ENCODE measurements at regions not wholly inside any gene's neighbourhood (a gene's known extent, or its start where the extent isn't known, plus 50 kb on each side); places are given as distances from the start of the nearest gene placed in this dataset.

GRCh38 chr1:117678246-117678977 is 72.6 kb downstream of the TENT5C start:
- DNase-seq (ENCODE audit: low read depth, low spot score), result no peak

GRCh38 chr1:117679299-117679698 is 73.5 kb downstream of the TENT5C start:
- no peak overlapping the region for H3K4me3 ChIP-seq (ENCODE audit: low read length)

More at GRCh38 chr1:117678246-117678977, 72.6 kb downstream of the TENT5C start:
- no peak overlapping the region for H3K4me3 ChIP-seq (ENCODE audit: low read length)

GRCh38 chr1:117679868-117680267 is 74.0 kb downstream of the TENT5C start:
- no peak for DNase-seq (ENCODE audit: low read depth, low spot score)
- H3K4me3 ChIP-seq (ENCODE audit: low read length), result no peak overlapping the region

More at GRCh38 chr1:117679299-117679698, 73.5 kb downstream of the TENT5C start:
- no peak for DNase-seq (ENCODE audit: low read depth, low spot score)

GRCh38 chr1:117680316-117681002 is 74.6 kb downstream of the TENT5C start:
- H3K4me3 ChIP-seq (ENCODE audit: low read length), result no peak overlapping the region
- no peak for DNase-seq (ENCODE audit: low read depth, low spot score)

GRCh38 chr1:117681093-117681900 is 75.4 kb downstream of the TENT5C start:
- DNase-seq (ENCODE audit: low read depth, low spot score), result no peak
- no peak overlapping the region for H3K4me3 ChIP-seq (ENCODE audit: low read length)

- no peak overlapping the region for H3K4me3 ChIP-seq (ENCODE audit: low read length)
- DNase-seq (ENCODE audit: low read depth, low spot score), result no peak
Measured at GRCh38 chr1:117681901-117682250, 76.0 kb downstream of the TENT5C start.

GRCh38 chr1:117682372-117682771 is 76.5 kb downstream of the TENT5C start:
- DNase-seq (ENCODE audit: low read depth, low spot score), result no peak
- H3K4me3 ChIP-seq (ENCODE audit: low read length), result no peak overlapping the region

- no peak overlapping the region for H3K4me3 ChIP-seq (ENCODE audit: low read length)
- DNase-seq (ENCODE audit: low read depth, low spot score), result no peak
Measured at GRCh38 chr1:117683571-117684285, 77.9 kb downstream of the TENT5C start.

GRCh38 chr1:117685936-117686806 is 80.3 kb downstream of the TENT5C start:
- no peak overlapping the region for H3K4me3 ChIP-seq (ENCODE audit: low read length)
- DNase-seq (ENCODE audit: low read depth, low spot score), result no peak

- DNase-seq (ENCODE audit: low read depth, low spot score), result no peak
- no peak overlapping the region for H3K4me3 ChIP-seq (ENCODE audit: low read length)
Measured at GRCh38 chr1:117686907-117687306, 81.1 kb downstream of the TENT5C start.

GRCh38 chr1:117689997-117690625 is 84.3 kb downstream of the TENT5C start:
- H3K4me3 ChIP-seq (ENCODE audit: low read length), result no peak overlapping the region
- DNase-seq (ENCODE audit: low read depth, low spot score), result no peak

- DNase-seq (ENCODE audit: low read depth, low spot score), result no peak
- no peak overlapping the region for H3K4me3 ChIP-seq (ENCODE audit: low read length)
Measured at GRCh38 chr1:117691942-117692341, 86.1 kb downstream of the TENT5C start.

- DNase-seq (ENCODE audit: low read depth, low spot score), result no peak
- no peak overlapping the region for H3K4me3 ChIP-seq (ENCODE audit: low read length)
Measured at GRCh38 chr1:117694543-117694942, 88.7 kb downstream of the TENT5C start.

GRCh38 chr1:117695796-117696490 is 90.1 kb downstream of the TENT5C start:
- no peak overlapping the region for H3K4me3 ChIP-seq (ENCODE audit: low read length)
- no peak for DNase-seq (ENCODE audit: low read depth, low spot score)

GRCh38 chr1:117696561-117696960 is 90.7 kb downstream of the TENT5C start:
- no peak for DNase-seq (ENCODE audit: low read depth, low spot score)
- no peak overlapping the region for H3K4me3 ChIP-seq (ENCODE audit: low read length)

GRCh38 chr1:117697220-117697781 is 91.5 kb downstream of the TENT5C start:
- DNase-seq (ENCODE audit: low read depth, low spot score), result no peak
- no peak overlapping the region for H3K4me3 ChIP-seq (ENCODE audit: low read length)

All from Jurkat, Clone E6-1 (cell line).